Kidney (tissue), 13 donors: ENCODE measurements at regions not wholly inside any gene's neighbourhood (a gene's known extent, or its start where the extent isn't known, plus 50 kb on each side); places are given as distances from the start of the nearest gene placed in this dataset.

ENCODE experiments used
- DNase-seq, 5 donors: peaks; one replicate each; pipeline ENCODE4 v3.0.0-alpha.2; 2013 to 2020
- FAIRE-seq: peaks from 2 replicates; lab custom pipeline; 2012; peaks lifted over from hg19 to GRCh38; lab: Jason Lieb, UNC
- H3K27ac ChIP-seq, 2 donors: one replicate each; pipeline ENCODE4 v1.7.0; 2013; ENCODE audit warnings: low read depth in 2 of 2, low read length in 2 of 2, inconsistent platforms in 1 of 2
- H3K27me3 ChIP-seq: one replicate; pipeline ENCODE4 v1.7.1; 2013; ENCODE audit warnings: low read length, inconsistent platforms; ENCODE audit not compliant: control insufficient read depth, insufficient read depth
- H3K36me3 ChIP-seq, 3 donors: one replicate each; pipeline versions ENCODE4 v1.7.0 to v1.7.1; 2013; ENCODE audit warnings: low read length in 3 of 3, control low read depth in 1 of 3, inconsistent platforms in 1 of 3; ENCODE audit not compliant: insufficient read depth in 3 of 3, control insufficient read depth in 2 of 3
- H3K4me1 ChIP-seq, 3 donors: one replicate each; pipeline versions ENCODE4 v1.7.0 to v1.7.1; 2013; ENCODE audit warnings: low read length in 3 of 3, inconsistent platforms in 1 of 3, low read depth in 1 of 3; ENCODE audit not compliant: control insufficient read depth in 2 of 3, insufficient read depth in 2 of 3
- H3K4me3 ChIP-seq, 3 donors: one replicate each; pipeline versions ENCODE4 v1.7.0 to v1.8.1; 2013; ENCODE audit warnings: low read length in 3 of 3, control low read depth in 1 of 3, inconsistent platforms in 1 of 3
- H3K9ac ChIP-seq, 3 donors: one replicate each; pipeline versions ENCODE4 v1.7.0 to v1.7.1; 2013; ENCODE audit warnings: low read length in 3 of 3, control low read depth in 1 of 3, inconsistent platforms in 1 of 3
- H3K9me3 ChIP-seq, 3 donors: one replicate each; pipeline versions ENCODE4 v1.7.0 to v1.7.1; 2013; ENCODE audit warnings: low read length in 3 of 3, control low read depth in 1 of 3, inconsistent platforms in 1 of 3; ENCODE audit not compliant: control insufficient read depth in 2 of 3, insufficient read depth in 1 of 3
- CTCF ChIP-seq: IDR thresholded peaks from 3 replicates; pipeline ENCODE4 v1.5.1; 2012; ENCODE audit warnings: mild to moderate bottlenecking, moderate library complexity, borderline replicate concordance; ENCODE audit not compliant: insufficient read depth; ENCODE audit errors: extremely low read depth
- intact Hi-C: fragments of 100-400 bp; cut with DNase I; formaldehyde crosslinking; loops from one replicate; pipeline ENCODE4 v1.11.1; 2022
- donor health status: control.
- donor health status: control.
- donor health status: control.
- donor health status: control.
- donor health status: control.
- donor health status: DM: yes; HTN: yes; CAD: no.
- donor health status: Normal renal cell carcinoma (clear cell type).

DNA sequence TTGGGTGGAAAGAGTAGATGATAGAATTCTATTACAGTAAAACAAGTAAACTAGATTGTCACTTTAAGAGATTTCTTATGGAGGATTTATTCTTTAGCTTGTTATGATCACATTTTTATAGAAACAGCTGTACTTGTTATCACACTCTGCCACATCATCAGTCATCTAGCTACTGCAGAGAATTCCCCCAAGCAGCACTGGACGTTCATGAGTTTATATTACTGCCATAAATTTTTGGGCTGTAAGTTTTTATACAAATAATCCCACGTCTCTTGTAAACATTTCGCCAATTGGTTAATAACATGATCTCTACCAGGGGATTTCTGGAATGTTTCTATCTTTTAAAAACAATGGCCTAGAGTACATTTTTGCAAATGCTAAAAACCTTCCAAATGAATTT is 238.8 kb downstream of the POLR1F start:
- Histone ChIP-seq H3K27me3 (no peaks in the 10 kb centered on the region), H3K36me3 (no peaks in the 10 kb centered on the region), H3K4me1 (no peaks in the 10 kb centered on the region), H3K9ac (no peak overlapping the region), H3K4me3 (no peak overlapping the region), H3K27ac (no peak overlapping the region), H3K9me3 (no peaks in the 10 kb centered on the region)
- TF ChIP-seq CTCF = no peak
- peak in 2 of 5 donors; percentile 29 to 61 for DNase-seq
- intact Hi-C loops = no loop called here
- FAIRE-seq = no peak

DNA sequence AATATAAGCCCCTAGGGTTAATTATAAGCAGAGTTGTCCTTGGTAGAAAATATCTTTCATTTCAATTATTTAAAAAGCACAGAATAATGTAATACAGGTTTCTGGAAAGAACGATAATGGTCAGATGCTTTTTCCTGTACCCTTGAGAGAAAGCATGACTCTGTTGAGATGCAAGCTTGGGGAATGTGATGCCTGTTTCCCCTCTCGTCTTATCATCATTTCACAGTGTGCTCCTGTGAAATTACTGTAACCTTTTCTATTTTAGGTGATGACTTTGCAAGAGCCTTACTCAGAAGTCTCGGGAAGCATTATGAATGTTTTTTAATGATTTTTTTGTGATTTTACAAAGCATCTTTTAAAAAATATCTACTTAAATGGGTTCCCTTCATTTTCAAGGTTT is 243.0 kb downstream of the POLR1F start:
- H3K4me3 ChIP-seq = no peak overlapping the region
- H3K27ac ChIP-seq = no peak overlapping the region
- no peaks in the 10 kb centered on the region for H3K27me3 ChIP-seq
- DNase-seq (no peak), FAIRE-seq (no peak)
- TF ChIP-seq CTCF = no peak
- intact Hi-C loops = no loop called here
- no peaks in the 10 kb centered on the region for H3K9me3 ChIP-seq
- H3K4me1 ChIP-seq = no peaks in the 10 kb centered on the region
- H3K9ac ChIP-seq = no peak overlapping the region
- no peaks in the 10 kb centered on the region for H3K36me3 ChIP-seq

- H3K9me3 ChIP-seq = no peaks in the 10 kb centered on the region
- FAIRE-seq (no peak), DNase-seq (no peak)
- H3K4me1 ChIP-seq = no peaks in the 10 kb centered on the region
- intact Hi-C loops = no loop called here
- H3K27me3 ChIP-seq = no peaks in the 10 kb centered on the region
- no peak overlapping the region for H3K9ac ChIP-seq
- no peak overlapping the region for H3K27ac ChIP-seq
- H3K4me3 ChIP-seq = no peak overlapping the region
- no peaks in the 10 kb centered on the region for H3K36me3 ChIP-seq
- no peak for TF ChIP-seq CTCF
Measured at GRCh38 chr7:19464751-19465150, 244.1 kb downstream of the POLR1F start.

GRCh38 chr7:19464241-19464640 is 244.6 kb downstream of the POLR1F start:
- H3K9ac ChIP-seq = no peak overlapping the region
- no peak for FAIRE-seq
- no peak for TF ChIP-seq CTCF
- no peaks in the 10 kb centered on the region for H3K4me1 ChIP-seq
- intact Hi-C loops = no loop called here
- H3K27ac ChIP-seq = no peak overlapping the region
- no peak overlapping the region for H3K4me3 ChIP-seq
- DNase-seq = no peak
- no peaks in the 10 kb centered on the region for H3K9me3 ChIP-seq
- no peaks in the 10 kb centered on the region for H3K27me3 ChIP-seq
- no peaks in the 10 kb centered on the region for H3K36me3 ChIP-seq
